Muscle layer of colon (tissue), 2 donors: ENCODE measurements at regions not wholly inside any gene's neighbourhood (a gene's known extent, or its start where the extent isn't known, plus 50 kb on each side); places are given as distances from the start of the nearest gene placed in this dataset.
"Not testable (repeated sequence)": the region's sequence is repeated elsewhere in the genome, so short reads cannot be mapped to it uniquely, and the experiment has no call there.

Experiments
- H3K27ac ChIP-seq: one replicate; pipeline ENCODE4 v1.7.0; 2013; ENCODE audit warnings: low read depth, mild to moderate bottlenecking, low read length, moderate library complexity
- H3K27me3 ChIP-seq, 2 donors: one replicate each; pipeline ENCODE4 v1.7.0; 2013; ENCODE audit warnings: low read length in 2 of 2, mild to moderate bottlenecking in 2 of 2; ENCODE audit not compliant: insufficient read depth in 2 of 2, control insufficient read depth in 1 of 2
- H3K36me3 ChIP-seq: one replicate; pipeline ENCODE4 v1.7.0; 2013; ENCODE audit warnings: mild to moderate bottlenecking, low read length; ENCODE audit not compliant: insufficient read depth
- H3K4me1 ChIP-seq: one replicate; pipeline ENCODE4 v1.7.0; 2013; ENCODE audit warnings: mild to moderate bottlenecking, low read length; ENCODE audit not compliant: insufficient read depth
- H3K4me3 ChIP-seq, 2 donors: one replicate each; pipeline ENCODE4 v1.7.0; 2013; ENCODE audit warnings: low read length in 2 of 2, low read depth in 1 of 2, mild to moderate bottlenecking in 1 of 2, moderate library complexity in 1 of 2
- H3K9ac ChIP-seq: one replicate; pipeline ENCODE4 v1.7.0; 2013; ENCODE audit warnings: low read length
- H3K9me3 ChIP-seq: one replicate; pipeline ENCODE4 v1.7.0; 2013; ENCODE audit warnings: mild to moderate bottlenecking, low read length
- donor health status: abdominal sarcoma.
- donor health status: Adenocarcinoma of cecum.

DNA sequence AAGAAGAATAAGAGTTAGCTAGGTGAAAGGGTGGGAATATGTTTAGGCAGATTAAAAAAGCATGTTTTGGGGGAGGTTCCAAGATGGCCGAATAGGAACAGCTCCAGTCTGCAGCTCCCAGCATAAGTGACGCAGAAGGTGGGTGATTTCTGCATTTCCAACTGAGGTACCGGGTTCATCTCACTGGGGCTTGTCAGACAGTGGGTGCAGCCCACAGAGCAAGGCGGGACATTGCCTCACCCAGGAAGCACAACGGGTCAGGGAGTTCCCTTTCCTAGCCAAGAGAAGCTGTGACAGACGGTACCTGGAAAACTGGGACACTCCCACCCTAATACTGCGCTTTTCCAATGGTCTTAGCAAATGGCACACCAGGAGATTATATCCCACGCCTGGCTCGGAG, 60.5 kb upstream of the FMOD start:
- H3K4me1 ChIP-seq = peaks cover 41% of the 10 kb centered on the region
- H3K9ac ChIP-seq, H3K27me3 ChIP-seq, H3K36me3 ChIP-seq, H3K27ac ChIP-seq, H3K4me3 ChIP-seq, H3K9me3 ChIP-seq: not testable (repeated sequence)

DNA sequence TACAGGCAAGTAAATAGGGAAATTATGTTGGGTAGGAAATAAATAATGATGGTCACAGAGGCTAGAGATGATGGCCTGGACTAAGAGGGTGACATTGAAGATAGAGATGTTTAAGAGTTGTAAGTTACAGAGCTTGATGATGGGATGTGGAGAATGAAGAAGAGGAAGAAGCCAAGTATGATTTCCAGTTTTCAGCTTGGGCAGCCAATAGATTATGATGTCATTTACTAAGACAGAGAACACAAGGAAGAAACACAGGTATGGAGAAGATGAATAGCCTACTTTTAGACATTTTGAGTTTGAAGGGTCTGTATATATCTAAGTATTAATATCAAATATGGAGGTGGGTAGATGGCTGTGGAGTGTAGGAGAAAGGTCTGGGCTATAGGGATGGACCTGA, 56.0 kb upstream of the PRELP start:
- Histone ChIP-seq H3K9me3 (no peaks in the 10 kb centered on the region), H3K36me3 (no peaks in the 10 kb centered on the region), H3K4me3 (no peak overlapping the region), H3K27me3 (no peaks in the 10 kb centered on the region), H3K27ac (no peak overlapping the region), H3K9ac (no peak overlapping the region), H3K4me1 (no peaks in the 10 kb centered on the region)

DNA sequence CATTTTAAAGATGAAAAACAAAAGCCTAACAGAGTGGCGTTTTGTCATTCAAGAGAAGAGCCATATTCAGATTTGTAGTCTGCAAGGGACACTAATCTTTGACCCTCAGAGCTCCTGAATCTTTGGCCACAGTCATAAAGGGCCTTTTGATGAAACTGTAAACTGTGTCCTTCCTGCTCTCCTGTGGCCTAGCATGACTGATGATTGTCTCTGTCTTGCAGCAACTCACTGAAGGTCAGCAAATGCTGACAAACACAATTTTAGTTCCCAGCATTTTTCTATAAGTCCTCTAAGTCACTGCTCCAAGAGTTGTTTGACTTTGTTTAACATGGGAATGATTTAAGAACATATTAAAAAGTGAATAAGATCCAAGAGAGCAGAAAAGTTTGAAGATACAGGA, 55.3 kb upstream of the PRELP start:
- Histone ChIP-seq H3K27ac (no peak overlapping the region), H3K9me3 (no peaks in the 10 kb centered on the region), H3K27me3 (no peaks in the 10 kb centered on the region), H3K4me1 (peaks cover 6% of the 10 kb centered on the region), H3K36me3 (no peaks in the 10 kb centered on the region), H3K9ac (no peak overlapping the region), H3K4me3 (no peak overlapping the region)

DNA sequence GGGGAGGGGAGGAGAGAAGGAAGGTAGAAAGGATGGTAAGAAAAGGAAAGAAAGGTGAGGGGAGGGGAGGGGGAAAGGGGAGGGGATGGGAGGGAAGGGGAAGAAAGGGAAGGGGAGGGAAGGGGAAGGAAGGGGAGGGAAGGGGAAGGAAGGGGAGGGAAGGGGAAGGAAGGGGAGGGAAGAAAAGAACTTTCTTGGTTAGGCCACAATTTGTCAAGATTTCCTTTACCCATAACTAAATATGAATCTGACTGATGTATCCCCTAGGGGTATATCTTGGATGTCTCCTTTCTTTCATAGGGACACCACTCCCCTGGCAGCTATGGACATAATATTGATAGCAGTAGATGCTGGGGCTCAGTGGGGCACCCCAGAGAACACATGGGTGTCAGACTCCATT, 54.4 kb upstream of the PRELP start:
- H3K36me3 ChIP-seq = no peaks in the 10 kb centered on the region
- H3K9me3 ChIP-seq = no peaks in the 10 kb centered on the region
- no peaks in the 10 kb centered on the region for H3K27me3 ChIP-seq
- H3K9ac ChIP-seq = no peak overlapping the region
- H3K4me1 ChIP-seq = peaks cover 14% of the 10 kb centered on the region
- no peak overlapping the region for H3K4me3 ChIP-seq
- no peak overlapping the region for H3K27ac ChIP-seq

DNA sequence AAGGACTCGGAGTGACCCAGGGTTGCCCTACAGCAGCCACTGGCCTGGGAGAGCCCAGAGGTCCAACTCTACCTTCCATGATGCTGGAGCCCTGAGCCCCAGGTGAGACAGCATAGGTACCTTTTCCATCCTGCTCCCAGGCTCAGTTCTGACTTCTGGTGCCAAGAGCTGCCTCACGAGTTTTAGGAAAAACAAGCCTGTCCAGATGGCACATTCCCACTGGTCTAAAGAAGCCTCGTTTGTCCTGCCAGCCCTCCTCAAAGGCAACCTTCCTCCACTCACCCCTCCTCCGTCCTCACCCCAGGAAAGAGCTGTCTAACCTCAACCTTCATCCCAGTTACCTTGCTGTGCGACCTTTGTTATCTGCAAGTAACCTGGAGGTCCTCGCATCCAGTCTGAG, 53.5 kb upstream of the PRELP start:
- Histone ChIP-seq H3K27ac (no peak overlapping the region), H3K9me3 (no peaks in the 10 kb centered on the region)

DNA sequence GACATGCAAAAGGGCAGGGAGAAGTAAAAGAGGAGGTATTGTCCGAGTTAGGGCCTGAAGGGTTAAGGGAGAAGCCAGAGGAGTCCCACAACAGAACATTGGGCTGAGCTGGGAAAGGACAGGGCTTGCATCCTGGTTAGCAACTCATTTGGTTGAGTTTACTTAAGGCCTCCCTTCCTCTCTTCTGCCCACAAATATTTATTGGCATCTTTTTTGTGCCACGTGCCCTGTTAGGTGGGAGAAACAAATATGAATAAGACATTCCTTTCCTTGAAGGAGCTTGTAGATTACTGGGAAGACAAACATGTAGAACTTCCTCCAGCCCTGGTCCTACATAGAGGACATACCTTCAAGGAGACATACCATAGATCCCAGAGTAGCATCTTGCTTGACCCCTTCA, 53.0 kb upstream of the PRELP start:
- H3K27ac ChIP-seq = no peak overlapping the region
- no peaks in the 10 kb centered on the region for H3K9me3 ChIP-seq
- no peaks in the 10 kb centered on the region for H3K27me3 ChIP-seq
- no peak overlapping the region for H3K4me3 ChIP-seq
- H3K4me1 ChIP-seq = peaks cover 16% of the 10 kb centered on the region
- no peaks in the 10 kb centered on the region for H3K36me3 ChIP-seq
- no peak overlapping the region for H3K9ac ChIP-seq

More for the DNA sequence above, 53.5 kb upstream of the PRELP start:
- Histone ChIP-seq H3K36me3 (no peaks in the 10 kb centered on the region), H3K27me3 (no peaks in the 10 kb centered on the region), H3K9ac (no peak overlapping the region), H3K4me1 (peaks cover 16% of the 10 kb centered on the region), H3K4me3 (no peak overlapping the region)

DNA sequence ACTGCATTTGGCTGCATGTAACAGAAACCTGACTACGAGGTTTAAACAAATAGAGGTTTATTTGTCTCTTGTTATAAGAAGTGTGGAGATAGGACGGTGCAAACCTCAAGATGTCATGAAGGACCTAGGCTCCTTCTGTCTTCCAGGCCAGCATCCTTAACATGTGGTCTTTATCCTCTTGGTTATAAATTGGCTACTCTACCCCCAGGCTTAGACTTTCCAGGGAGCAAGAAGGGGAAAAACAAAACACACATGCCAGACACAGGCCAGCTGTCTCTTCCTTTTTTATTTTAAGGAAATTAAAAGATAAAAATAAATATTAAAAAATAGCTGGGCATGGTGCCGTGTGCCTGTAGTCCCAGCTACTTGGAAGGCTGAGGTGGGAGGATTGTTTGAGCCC, 51.3 kb upstream of the PRELP start:
- H3K27ac ChIP-seq = no peak overlapping the region
- H3K4me1 ChIP-seq = peaks cover 16% of the 10 kb centered on the region
- no peaks in the 10 kb centered on the region for H3K9me3 ChIP-seq
- no peak overlapping the region for H3K9ac ChIP-seq
- no peak overlapping the region for H3K4me3 ChIP-seq
- no peaks in the 10 kb centered on the region for H3K36me3 ChIP-seq
- H3K27me3 ChIP-seq = no peaks in the 10 kb centered on the region

DNA sequence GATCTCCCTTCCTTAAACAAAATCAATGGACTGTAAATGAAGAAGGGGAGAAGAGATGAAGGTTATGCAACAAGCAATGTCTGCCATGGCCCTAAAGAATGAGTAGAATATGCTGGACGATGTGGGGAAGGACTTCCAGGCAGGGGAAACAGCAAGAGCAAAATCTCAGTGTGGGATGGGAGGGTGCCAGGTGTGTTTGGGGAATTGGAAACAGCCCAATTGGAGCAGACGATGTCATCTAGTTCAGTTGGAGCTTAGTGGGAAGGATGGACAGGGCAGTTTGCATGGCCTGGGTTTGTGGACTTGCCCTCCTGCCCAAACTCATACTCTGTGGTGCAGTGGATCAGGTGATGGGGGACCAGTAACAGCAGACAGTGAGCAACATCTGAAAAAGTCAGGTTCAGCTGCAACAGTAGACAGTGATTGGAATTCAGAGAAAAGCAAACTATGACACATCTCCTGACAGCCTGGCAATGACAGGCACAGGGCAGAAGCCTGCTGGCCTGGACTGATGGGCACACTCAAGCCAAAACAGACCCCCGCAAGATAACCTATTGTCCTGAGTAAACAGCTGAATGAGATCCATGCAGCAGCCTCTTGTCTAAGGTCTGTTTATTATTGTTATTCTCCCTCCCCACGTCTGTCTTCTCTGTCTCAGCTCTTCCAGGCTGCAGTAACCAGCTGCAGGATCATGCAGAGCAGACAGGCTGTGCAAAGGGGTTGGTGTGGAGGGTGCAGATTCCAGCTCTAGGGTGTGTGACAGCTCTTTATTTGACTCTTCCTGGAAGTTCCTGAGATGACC, 50.5 kb upstream of the PRELP start:
- Histone ChIP-seq H3K4me3 (no peak overlapping the region), H3K36me3 (no peaks in the 10 kb centered on the region), H3K9ac (no peak overlapping the region), H3K27me3 (no peaks in the 10 kb centered on the region), H3K9me3 (no peaks in the 10 kb centered on the region), H3K4me1 (peaks cover 16% of the 10 kb centered on the region), H3K27ac (no peak overlapping the region)

DNA sequence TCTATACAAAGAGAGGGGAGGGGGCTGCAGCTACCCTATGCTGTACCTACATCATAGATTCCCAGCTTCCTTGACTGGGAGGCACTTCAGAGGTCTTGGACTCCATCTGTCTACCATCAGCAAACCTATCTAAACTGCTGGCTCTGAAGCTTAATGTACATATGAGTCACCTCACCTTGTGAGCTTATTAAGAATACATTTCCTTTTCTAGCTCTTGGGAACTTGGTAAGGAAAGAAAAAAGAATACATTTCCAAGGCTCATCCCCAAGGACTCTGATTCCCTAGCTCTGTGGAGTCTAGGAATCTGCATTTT, 50.0 kb upstream of the PRELP start:
- Histone ChIP-seq H3K9me3 (no peaks in the 10 kb centered on the region), H3K27ac (no peak overlapping the region), H3K36me3 (no peaks in the 10 kb centered on the region), H3K4me1 (peaks cover 16% of the 10 kb centered on the region), H3K27me3 (no peaks in the 10 kb centered on the region), H3K9ac (no peak overlapping the region), H3K4me3 (no peak overlapping the region)
